ENCODE measurements at regions not wholly inside any gene's neighbourhood (a gene's known extent, or its start where the extent isn't known, plus 50 kb on each side); places are given as distances from the start of the nearest gene placed in this dataset.

GRCh38 chr9:107172160-107172978 is 110.7 kb upstream of the RAD23B start:
- DNase-seq: peak; percentile 31

DNA sequence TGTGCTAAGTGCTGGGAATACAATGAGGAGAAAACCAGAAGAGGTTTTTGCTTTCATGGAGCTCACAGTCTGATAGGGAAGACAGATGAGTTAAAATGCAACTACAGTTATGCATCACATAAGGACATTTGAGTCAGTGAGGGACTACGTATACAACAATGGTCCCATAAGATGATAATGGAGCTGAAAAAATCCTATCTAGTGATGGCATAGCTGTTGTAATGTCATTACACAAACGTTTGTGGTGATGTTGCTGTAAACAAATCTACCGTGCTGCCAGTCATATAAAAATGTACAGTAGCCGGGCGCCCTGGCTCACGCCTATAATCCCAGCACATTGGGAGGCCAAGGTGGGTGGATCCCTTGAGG is 110.1 kb upstream of the RAD23B start:
- no peak for DNase-seq

- DNase-seq: no peak
These were observed 109.5 kb upstream of the RAD23B start for GRCh38 chr9:107173422-107174180.

DNA sequence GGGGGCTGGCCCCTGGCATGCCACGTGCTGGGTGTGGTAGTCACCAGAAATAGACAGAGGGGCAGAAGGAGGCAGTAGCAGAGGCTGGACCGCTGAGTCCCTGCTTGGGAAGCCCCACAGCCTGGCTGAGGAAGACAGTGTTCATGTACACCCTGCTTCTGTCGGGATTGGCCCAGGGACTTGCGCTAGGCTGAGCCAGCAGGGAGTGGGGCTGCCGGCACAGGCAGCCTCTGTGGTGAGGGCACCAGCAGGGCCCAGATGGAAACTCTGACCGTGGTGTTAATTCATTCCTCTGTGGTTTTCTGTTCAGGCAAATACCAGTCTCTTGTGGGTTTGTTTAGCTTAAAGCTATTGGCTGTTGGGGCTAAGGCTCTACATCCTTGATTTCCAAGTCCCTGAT is 108.6 kb upstream of the RAD23B start:
- no peak for DNase-seq

DNA sequence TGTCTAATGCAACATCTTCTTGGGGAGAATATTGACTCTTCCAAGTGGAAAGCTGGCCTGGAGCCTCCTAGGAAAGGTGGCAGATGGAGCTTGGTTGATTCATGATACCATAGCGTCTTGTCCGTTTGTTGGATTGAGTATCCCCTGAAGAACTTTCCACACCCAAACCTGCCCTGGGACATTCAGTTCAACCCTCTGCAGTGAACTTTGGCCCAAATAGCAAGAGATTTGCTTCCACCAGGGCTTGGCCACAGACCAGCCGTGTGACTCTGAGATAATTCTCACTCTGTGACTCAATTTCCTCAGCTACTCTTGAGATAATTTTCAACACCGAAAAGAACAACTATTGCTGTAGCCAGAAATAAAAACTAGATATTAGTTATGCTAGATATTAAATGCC is 108.0 kb upstream of the RAD23B start:
- DNase-seq: no peak

- no peak for DNase-seq
These were observed 107.2 kb upstream of the RAD23B start for GRCh38 chr9:107175816-107176435.

DNA sequence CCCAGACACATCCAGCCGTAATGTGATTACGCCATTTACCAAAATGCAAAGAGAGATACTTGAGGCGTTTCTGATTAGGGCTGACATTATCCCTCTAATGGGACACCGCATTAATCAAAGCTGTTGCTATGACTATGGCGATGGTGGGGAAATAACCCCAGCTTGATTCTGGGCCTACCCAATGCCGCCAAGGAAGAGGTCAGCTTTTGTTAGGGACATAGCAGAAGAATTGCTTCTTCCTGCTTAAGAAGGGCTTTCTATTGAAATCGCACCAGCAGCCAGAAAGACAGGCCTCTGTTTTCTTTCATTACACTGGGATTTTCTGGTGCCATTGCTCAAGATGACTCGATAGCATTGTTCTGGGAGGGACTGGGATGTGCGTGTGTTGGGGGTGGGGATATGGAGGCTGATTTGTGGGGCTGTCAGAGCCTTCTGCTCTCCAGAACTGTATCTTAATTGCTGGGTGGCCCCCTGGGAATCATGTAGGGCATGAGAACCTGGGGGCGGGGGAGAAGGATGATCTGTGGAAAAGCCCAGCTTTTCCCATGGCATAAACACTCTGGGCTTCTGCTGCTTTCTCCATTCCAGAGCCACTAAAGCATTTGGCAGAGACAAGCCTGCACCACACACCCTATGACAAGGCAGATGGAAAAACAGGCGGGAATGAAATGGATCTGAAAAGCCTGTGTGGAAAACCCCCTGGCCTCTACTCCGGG is 106.5 kb upstream of the RAD23B start:
- DNase-seq: no peak

DNA sequence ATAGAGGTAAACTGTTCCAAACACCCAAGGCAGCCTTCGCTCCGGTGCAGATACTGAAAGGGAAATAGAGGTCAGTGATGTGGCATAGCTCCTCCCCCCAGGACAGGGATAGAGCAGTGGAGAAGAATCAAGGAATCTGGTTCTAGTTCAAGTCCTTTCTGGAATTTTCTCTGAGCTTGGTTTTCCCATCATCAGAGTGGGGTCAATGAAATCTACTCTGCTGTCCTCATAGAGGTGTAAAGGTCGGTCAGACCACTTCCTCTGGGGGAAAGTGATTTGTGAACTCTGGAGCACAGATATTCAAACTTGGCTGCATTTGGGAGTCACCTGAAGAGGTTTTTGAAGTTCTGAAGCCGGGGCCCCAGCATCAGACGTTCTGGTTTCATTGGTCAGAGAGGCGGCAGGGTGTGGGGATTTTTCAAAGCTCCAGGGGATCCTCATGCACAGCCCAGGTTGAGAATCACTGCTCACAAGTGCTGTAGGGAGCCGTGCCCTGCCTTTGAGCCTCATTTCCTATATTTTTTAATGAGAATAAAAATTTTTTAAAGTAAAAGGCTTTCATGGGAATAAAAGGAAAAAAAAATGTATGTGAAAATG is 105.7 kb upstream of the RAD23B start:
- no peak for DNase-seq

DNA sequence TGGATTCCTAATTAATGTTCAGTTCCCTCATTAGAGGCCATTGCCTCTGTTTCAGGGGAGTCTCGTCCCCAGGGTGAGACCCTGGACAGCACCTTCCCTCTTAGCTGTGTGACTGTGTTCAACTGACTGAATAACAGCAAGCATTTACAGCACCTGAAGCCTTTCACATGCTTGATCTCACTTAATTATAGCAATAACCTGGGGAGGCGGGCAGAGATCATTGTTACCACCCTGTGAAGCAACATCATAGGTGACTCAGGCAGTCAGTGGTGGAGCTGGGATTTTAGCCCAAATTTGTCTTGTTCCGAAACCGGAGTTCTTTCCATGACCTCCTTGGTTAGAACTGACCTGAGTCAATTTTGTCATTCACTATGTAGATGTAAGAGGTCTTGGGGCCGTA is 105.2 kb upstream of the RAD23B start:
- no peak for DNase-seq

DNA sequence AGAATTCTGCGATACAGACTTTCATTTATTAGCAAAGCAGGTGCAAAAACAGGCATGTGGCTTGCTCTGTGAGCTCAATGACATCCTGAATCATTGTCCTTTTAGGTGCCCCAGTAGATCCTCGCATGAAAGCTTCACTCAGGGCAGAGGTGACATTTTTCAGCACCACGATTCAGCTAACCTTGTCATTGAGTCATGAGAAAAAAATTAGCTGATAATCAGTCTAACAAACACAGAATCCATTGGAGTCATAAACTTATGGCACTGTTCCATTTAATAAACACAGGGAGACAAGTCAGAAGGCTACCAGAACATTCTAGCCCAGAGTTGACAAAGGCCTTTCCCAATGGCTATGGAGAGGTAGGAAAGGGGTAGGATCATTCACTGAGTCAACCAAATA is 104.8 kb upstream of the RAD23B start:
- no peak for DNase-seq

DNA sequence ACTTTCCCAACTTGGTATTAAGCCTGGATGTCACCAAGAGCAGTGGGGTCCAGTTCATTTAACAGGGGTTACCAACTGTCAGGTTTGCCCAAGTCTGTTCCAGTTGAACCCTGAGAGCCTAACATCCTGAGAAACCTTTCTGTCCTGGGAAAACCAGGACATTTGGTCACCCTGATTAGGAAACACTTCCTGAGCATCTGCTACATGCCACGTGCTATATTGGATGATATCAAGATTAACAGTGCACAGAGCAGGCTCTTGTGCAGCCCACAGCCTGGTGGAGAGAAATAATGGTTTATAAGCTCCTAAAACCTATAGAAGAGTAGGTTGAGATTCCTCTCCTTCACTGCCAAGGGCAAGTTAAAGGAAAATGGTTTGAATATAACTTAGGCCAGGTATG is 102.9 kb upstream of the RAD23B start:
- DNase-seq: no peak

- no peak for DNase-seq
These were observed 99.9 kb upstream of the RAD23B start for GRCh38 chr9:107183176-107183575.

DNA sequence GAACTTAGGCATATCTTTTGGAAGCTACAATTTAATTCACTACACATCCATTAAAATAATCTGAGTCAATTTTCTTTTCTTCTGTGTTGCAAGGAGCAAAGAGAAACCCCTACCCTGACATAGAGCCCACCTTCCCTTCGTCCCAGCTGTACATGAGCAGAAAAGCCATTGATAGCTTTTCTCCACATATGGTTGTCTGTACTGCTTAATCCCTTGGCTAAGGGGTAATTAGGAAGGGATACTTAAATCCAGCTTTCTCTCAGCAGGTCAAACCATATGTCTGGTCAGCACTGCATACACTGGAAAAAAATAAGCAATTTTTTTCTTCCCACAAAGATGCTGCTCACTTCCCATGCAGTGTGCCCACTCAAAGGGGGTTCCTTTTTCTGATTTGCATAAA is 94.7 kb upstream of the RAD23B start:
- DNase-seq: no peak

DNA sequence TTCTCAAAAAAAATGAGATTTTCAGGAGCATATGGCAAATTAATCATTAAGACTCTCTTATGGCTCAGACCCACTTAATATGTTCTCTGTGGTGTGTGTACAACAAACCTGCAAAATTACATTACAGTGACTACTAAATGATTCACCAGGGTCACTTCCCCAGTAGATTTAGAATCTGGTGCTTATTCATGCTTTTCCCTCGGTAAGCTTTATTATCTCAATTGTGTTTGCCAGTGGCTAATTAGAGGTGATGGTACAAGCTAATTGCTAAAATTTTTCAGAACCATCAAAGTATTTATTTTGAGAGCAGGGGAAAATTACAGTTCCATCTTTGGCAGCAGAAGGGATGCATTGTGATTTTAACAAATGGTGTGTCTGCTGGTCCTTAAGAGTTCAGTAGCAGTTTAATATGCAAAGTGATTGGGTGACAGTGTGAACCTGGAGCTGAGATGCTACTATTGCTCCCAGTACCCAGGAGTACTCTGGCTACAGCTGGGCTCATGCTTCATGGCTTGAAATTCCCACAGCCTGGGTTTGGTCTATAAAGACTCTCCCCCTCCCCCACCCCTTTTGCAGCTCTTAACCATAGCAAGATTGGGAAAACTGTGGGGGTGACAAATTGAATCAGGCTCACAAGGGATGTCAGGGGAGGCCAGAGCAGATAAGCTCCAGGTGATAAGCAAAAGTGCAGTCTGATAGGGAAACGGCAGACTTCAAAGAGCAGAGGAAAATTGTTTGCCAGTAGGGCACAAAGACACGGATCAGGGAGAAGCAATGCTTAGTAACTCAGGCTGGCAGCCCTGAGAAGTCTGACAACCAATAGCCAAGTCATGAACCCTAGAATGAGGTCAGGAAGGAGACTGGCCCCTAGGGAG is 92.8 kb upstream of the RAD23B start:
- no peak for DNase-seq

DNA sequence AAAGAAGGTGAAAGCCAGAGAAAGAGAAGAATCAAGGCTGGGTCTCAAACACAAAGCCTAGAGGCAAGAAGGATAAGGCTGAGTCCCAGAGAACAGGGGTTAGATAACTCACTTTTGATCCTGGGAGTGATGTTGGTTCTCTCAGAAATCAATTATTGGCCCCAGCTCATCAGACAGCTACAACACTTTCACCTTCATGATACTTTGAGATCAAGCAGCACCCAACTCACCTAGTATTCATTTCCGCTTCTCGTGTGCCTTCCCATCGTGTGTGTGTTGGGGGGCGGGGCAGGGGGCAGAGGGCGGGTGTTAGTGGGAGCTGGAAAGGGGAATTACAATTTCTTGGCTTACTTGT is 92.2 kb upstream of the RAD23B start:
- no peak for DNase-seq

GRCh38 chr9:107193251-107193650 is 89.8 kb upstream of the RAD23B start:
- no peak for DNase-seq

GRCh38 chr9:107198718-107199117 is 84.4 kb upstream of the RAD23B start:
- DNase-seq: no peak

GRCh38 chr9:107208121-107208520 is 75.0 kb upstream of the RAD23B start:
- no peak for DNase-seq

DNA sequence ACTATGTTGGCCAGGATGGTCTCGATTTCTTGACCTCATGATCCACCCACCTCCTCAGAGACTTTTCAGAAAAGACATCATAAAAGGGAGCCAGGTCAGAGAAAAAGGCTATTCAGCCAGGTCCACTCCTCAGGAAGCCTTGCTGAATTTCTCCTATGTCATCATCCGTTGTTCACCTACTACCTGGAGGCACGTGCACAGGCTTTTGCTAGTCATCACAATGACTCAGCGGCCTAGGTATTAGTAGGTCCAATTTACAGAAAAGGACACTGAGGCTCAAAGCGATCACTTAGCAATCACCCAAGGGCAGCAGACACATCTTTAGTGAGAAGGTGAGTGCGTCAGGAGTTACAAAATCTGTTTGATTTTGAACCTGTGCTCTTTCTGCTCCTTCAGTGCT is 72.3 kb upstream of the RAD23B start:
- DNase-seq: no peak

DNA sequence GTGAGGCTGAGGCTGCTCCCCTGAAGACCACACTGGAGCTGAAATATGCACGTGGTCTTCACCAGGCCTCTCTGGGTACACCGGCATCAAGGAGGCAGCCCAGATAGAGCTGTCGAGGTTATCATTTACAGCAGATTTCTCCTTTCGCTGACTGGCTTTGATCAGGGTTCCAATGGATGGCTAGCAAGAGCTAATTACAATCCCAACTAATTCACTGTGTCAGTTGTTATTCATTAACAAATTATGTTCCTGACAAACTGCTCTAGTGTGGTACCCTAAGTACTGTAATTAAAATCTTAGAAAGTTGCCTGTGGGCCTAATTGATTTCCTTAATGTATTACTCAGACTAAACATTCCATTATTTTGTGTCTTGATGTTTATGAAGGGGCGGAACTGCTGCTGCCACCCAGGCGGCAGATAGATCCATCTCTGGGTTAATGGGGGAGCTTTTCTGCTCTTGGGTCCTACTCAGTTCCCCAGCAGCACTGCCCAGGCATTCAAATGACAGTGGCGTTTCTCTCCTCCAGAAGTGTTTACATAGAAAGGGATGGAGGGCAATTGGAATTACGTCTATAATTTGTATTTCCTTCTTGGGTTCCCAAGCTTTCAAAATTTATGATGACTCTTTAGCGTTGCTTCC is 71.7 kb upstream of the RAD23B start:
- DNase-seq: no peak

GRCh38 chr9:107212613-107213012 is 70.5 kb upstream of the RAD23B start:
- DNase-seq: no peak

- DNase-seq: no peak
These were observed 70.0 kb upstream of the RAD23B start for GRCh38 chr9:107213080-107213479.

All from NCI-H2227 treated with DMSO at 0.1 percent for 48 hours (cell line).